ENCODE measurements at regions not wholly inside any gene's neighbourhood (a gene's known extent, or its start where the extent isn't known, plus 50 kb on each side); places are given as distances from the start of the nearest gene placed in this dataset.
"Not testable (repeated sequence)": the region's sequence is repeated elsewhere in the genome, so short reads cannot be mapped to it uniquely, and the experiment has no call there.

DNA sequence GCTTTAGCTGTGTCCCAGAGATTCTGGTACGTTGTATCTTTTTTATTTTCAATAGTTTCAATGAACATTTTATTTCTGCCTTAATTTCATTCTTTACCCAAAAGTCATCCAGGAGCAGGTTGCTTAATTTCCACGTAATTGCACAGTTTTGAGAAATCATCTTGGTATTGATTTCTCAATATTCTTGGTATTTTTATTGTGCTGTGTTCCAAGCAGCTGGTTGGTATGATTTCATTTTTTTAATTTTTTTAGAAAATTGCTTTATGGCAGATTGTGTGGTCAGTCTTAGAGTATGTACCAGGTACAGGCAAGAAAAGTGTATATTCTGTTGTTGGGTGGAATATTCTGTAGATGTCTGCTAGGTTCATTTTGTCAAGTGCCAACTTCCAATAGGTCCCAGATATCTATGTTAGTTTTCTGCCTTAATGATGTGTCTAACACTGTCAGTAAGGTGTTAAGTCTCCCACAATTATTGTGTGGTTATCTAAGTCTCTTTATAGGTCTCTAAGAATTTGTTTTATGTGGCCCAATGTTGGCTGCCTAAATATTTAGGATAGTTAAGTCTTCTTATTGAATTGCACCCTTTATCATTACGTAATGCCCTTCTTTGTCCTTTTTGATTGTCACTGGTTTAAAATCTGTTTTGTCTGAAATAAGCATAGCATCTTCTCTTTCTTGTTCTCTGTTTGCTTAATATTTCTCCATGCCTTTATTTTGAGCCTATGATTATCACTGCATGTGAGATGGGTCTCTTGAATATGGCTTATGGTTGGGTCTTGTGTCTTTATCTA, 366.9 kb upstream of the IRAK1BP1 start:
- no peak for DNase-seq (ENCODE audit: low spot score)
- no peak for FAIRE-seq

- DNase-seq (ENCODE audit: low spot score) = no peak
- no peak for FAIRE-seq
Observed at GRCh38 chr6:78502386-78502887, 364.9 kb upstream of the IRAK1BP1 start.

DNA sequence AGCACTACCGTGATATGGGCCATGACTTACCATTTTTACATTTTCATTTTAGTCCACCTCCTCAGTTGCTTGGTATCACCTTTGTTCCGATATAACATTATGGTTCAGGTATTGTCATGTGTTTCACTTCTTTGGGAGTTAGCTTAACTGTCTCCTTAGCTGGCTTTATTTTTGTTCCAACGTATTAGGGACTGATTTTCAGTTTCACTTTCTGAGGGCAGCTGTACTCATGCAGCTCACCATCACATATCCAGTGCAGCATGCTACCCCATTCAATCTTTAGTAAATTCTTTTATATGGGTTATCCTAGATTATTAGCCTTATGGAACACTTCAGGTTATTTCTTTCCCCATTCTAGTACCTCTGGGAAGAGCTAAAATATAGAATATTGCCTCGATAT, 362.2 kb upstream of the IRAK1BP1 start:
- FAIRE-seq (no peak), DNase-seq (ENCODE audit: low spot score) (no peak)

DNA sequence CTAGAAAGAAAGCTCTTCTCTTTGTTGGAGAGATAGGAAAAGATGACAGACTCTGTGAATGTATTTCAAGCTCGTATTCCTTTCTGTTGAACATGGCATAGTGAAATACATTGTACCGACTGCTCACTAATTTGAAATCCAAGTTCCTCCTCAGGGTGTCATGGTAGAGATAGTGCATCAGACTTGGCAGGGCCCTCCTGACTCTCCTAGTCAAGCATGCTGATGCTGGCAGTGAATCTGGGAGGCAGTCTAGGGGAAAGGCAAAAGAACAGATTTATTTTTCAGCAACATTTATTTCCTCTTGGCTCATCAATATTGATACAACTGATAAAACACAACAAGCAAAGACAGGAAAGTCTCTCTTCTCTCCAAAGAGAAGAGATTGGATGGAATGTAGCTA, 356.3 kb upstream of the IRAK1BP1 start:
- FAIRE-seq = no peak
- DNase-seq (ENCODE audit: low spot score) = no peak

- DNase-seq (ENCODE audit: low spot score) (no peak), FAIRE-seq (no peak)
Observed at GRCh38 chr6:78513856-78514255, 353.5 kb upstream of the IRAK1BP1 start.

- FAIRE-seq (no peak), DNase-seq (ENCODE audit: low spot score) (no peak)
Observed at GRCh38 chr6:78515271-78515670, 352.1 kb upstream of the IRAK1BP1 start.

DNA sequence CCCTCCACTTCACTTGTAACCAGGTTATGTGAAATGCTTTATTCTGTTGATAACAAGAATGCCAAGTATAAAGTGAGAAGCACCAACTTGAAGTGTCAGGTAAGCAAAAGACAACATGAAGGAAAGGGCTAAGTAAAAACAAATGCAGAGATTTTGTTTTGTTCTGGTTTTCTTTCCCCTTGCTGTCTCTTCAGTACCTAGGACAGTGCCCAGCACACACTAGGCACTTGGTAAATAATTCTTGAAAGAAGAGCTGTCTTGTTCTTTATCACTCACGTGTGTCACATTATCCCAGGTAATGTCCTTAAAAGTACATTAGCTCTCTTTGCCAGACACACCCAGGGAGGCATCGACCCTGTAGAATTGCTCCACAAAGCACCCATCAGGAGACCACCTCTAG, 350.0 kb upstream of the IRAK1BP1 start:
- DNase-seq (ENCODE audit: low spot score) = no peak
- no peak for FAIRE-seq

GRCh38 chr6:78523622-78524021, 343.7 kb upstream of the IRAK1BP1 start:
- DNase-seq (ENCODE audit: low spot score) = no peak
- FAIRE-seq = no peak

DNA sequence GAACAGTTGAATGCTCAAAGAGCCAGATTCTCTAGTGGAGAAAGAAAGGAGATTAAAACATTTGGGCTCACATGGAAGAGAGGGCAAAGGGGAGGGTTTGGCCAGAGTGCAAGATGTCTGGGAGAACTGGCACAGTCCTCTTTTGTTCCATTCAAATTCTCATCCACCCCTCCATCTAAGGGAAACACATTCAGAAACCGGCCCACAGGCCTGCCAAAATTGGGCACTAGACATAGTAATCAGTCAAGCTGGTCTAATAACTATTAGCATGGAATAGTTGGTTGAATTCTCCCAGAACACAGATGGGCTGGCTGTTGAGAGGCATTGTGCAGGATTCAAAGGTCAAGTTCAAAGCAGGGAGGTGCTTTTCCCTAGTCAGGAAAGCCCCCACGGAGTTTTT, 341.4 kb upstream of the IRAK1BP1 start:
- no peak for FAIRE-seq
- DNase-seq (ENCODE audit: low spot score) = no peak

DNA sequence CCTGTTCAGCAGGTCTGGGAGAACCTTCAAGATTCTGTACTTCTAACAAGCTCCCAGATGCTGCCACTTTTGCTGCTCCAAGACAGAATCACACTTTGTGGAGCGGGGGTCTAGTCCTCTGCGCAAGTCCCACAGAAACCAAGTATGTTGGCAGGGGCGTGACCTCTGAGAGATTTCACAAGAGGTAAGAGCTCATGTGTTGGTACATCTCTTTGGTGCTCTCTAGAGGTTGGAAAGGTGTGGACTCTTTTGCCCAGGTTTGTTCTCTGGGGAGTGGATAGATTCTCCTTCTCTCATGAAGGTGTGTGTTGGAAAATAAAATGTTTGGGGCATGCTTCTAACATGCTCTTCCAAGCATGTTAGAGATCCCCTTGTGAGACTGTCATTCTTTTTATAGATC, 340.9 kb upstream of the IRAK1BP1 start:
- FAIRE-seq (no peak), DNase-seq (ENCODE audit: low spot score) (no peak)

DNA sequence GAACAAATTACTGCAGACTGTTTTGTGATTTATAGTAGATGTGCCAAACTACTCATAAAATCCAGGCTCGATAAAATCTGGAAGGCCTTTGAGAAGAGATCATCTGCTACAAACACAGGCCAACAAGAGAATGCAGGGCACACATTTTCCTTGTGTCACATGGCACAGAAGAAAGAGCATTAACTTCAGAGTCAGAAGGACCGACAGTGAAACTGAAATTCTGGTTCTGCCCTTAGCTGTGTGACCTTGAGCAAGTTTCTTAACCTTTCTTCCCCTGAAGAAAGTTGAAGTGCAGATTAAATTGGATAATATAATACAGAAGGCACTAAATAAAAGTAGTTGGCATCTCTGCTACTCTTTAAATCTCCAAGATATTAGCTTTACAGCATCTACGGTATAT, 338.4 kb upstream of the IRAK1BP1 start:
- DNase-seq (ENCODE audit: low spot score) (no peak), FAIRE-seq (no peak)

DNA sequence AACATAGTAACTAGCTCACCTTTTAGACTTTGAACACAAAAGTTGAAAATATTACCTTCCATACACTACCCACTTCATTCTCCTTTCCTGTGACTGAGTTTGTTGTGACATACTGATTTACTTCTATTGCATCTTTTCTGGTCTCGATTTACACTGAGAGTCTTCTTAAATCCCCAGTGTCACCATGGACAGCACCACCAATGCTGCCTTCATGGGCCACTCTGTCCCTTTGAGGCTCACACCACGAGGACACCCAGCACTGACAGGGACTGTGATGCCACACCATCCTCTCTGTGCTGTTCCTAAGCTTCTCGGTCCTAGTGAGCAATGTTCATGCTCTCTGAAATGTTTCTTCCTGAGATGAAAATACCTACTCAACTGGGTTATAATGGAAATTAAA, 337.1 kb upstream of the IRAK1BP1 start:
- no peak for FAIRE-seq
- no peak for DNase-seq (ENCODE audit: low spot score)

GRCh38 chr6:78533426-78533825, 333.9 kb upstream of the IRAK1BP1 start:
- FAIRE-seq (no peak), DNase-seq (ENCODE audit: low spot score) (no peak)

GRCh38 chr6:78533876-78534275, 333.5 kb upstream of the IRAK1BP1 start:
- no peak for DNase-seq (ENCODE audit: low spot score)
- no peak for FAIRE-seq

DNA sequence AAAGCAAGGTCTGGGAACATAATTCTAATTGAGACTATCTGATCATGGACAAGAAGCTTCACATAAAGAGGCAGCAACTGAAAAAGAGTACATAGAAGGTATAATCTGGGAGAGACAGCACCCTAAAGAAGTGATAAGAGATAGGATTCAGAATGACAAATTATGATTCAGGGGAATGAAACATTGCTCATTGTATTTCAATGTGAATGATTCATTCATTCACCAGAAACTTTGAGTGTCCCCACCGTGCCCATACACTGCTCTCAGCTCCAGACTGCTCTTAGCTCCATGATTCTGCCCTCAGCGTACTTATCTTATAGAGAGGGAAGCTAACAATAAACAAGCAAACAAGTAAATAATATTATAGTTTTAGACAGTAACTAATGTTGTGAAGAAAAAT, 329.3 kb upstream of the IRAK1BP1 start:
- no peak for FAIRE-seq
- DNase-seq (ENCODE audit: low spot score) = no peak

- DNase-seq (ENCODE audit: low spot score); FAIRE-seq: not testable (repeated sequence)
Observed at GRCh38 chr6:78547636-78548035, 319.7 kb upstream of the IRAK1BP1 start.

- FAIRE-seq (no peak), DNase-seq (ENCODE audit: low spot score) (no peak)
Observed at GRCh38 chr6:78551361-78551760, 316.0 kb upstream of the IRAK1BP1 start.

GRCh38 chr6:78552435-78552834, 314.9 kb upstream of the IRAK1BP1 start:
- DNase-seq (ENCODE audit: low spot score) = no peak
- no peak for FAIRE-seq

- FAIRE-seq (no peak), DNase-seq (ENCODE audit: low spot score) (no peak)
Observed at GRCh38 chr6:78554341-78554740, 313.0 kb upstream of the IRAK1BP1 start.

- DNase-seq (ENCODE audit: low spot score) (no peak), FAIRE-seq (no peak)
Observed at GRCh38 chr6:78559056-78559455, 308.3 kb upstream of the IRAK1BP1 start.

DNA sequence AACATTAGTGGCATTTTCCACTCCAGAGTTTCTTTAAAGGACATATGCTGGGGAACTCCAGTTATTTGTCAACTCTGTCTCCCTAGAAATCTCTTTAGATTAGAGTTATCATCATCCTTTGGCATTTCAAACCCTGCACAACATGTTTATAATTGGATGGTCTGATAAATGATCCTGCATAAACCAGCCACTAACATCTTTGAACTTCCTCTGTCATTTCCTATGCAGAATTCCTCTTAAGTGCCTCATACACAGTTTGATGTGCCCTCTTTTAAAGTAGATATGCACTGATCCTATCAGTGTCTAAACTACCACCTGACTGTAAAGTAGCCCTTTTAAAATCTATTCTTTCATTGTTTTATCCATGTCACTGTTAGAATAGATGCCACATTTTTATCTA, 306.3 kb upstream of the IRAK1BP1 start:
- DNase-seq (ENCODE audit: low spot score) = no peak

GRCh38 chr6:78565997-78566396, 301.4 kb upstream of the IRAK1BP1 start:
- FAIRE-seq = no peak

More for the DNA sequence above, 306.3 kb upstream of the IRAK1BP1 start:
- no peak for FAIRE-seq

GRCh38 chr6:78570044-78570443, 297.3 kb upstream of the IRAK1BP1 start:
- FAIRE-seq (no peak), DNase-seq (ENCODE audit: low spot score) (no peak)

More at GRCh38 chr6:78565997-78566396, 301.4 kb upstream of the IRAK1BP1 start:
- no peak for DNase-seq (ENCODE audit: low spot score)

All from urothelium cell line (cell line).